ENCODE measurements at regions not wholly inside any gene's neighbourhood (a gene's known extent, or its start where the extent isn't known, plus 50 kb on each side); places are given as distances from the start of the nearest gene placed in this dataset.

DNA sequence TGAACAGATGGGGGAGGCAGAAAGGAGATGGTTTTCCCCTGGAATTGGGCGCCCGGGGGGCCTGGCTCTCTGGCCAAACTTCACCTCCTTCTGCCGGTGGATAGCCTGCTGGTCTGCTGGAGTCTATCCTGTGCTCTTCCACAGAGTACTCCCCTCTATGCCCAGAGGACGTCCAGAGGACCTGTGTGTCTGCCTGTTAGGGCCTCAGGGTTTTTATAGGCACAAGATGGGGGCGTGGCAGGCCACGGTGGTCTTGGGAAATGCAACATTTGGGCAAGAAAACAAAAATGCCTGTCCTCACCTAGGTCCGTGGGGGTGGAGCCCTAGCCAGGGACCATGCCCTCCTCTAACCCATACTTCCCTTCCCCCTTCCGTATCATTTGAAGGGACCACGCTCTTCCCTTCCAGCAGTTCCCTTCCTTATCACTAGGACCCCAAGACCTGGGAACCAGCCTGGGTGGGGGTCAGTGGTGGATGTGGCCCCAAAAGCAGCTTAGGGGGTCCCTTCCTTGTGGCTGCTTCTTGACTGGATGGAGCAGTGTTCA lies 53.6 kb upstream of the ZNF337 start:
- no peak overlapping the region for H3K27ac ChIP-seq (ENCODE audit: low read length)
- no peak overlapping the region for H3K4me3 ChIP-seq (ENCODE audit: low read length)
- peaks cover 2% of the 10 kb centered on the region; the same call in 1 of the 2 replicates for H3K4me1 ChIP-seq (ENCODE audit: control insufficient read depth, insufficient read depth, low read length)

DNA sequence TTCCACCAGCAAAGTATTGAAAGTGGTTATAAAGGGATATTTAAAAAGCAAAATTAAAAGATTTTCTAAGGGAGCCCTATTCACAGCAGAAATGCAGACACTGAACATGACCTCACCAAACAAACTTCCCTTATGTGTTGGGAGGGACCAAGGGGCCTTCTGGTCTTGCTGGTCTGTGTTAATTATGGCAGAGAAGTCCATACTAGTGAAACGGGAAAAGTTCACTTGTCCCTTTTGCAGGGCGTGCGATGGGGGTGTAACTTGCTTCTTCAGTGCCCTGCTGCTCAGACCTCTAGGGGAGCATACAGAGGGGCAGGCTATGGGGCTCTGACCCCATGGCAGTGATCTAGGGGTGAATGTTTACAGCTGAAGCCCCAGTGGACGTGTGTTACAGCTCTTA lies 53.0 kb upstream of the ZNF337 start:
- H3K4me3 ChIP-seq (ENCODE audit: low read length) = no peak overlapping the region
- DNase-seq (ENCODE audit: low read depth, low spot score) = no peak
- H3K36me3 ChIP-seq (ENCODE audit: control insufficient read depth, insufficient read depth, low read length) = no peaks in the 10 kb centered on the region
- no peaks in the 10 kb centered on the region for H3K9me3 ChIP-seq (ENCODE audit: control insufficient read depth, insufficient read depth, low read length)
- no CpG with 5 or more reads among the region's 4 CpGs for WGBS (ENCODE audit: insufficient coverage, insufficient read length)
- H3K4me1 ChIP-seq (ENCODE audit: control insufficient read depth, insufficient read depth, low read length) = peaks cover 2% of the 10 kb centered on the region; the same call in 1 of the 2 replicates
- no peaks in the 10 kb centered on the region for H3K27me3 ChIP-seq (ENCODE audit: control insufficient read depth, insufficient read depth, low read length)
- H3K27ac ChIP-seq (ENCODE audit: low read length) = no peak overlapping the region

More for the DNA sequence above, 53.6 kb upstream of the ZNF337 start:
- DNase-seq (ENCODE audit: low read depth, low spot score) = no peak
- H3K36me3 ChIP-seq (ENCODE audit: control insufficient read depth, insufficient read depth, low read length) = no peaks in the 10 kb centered on the region
- no CpG with 5 or more reads among the region's 9 CpGs for WGBS (ENCODE audit: insufficient coverage, insufficient read length)
- H3K9me3 ChIP-seq (ENCODE audit: control insufficient read depth, insufficient read depth, low read length) = no peaks in the 10 kb centered on the region
- H3K27me3 ChIP-seq (ENCODE audit: control insufficient read depth, insufficient read depth, low read length) = no peaks in the 10 kb centered on the region
